Ishikawa (cell line): ENCODE measurements at regions not wholly inside any gene's neighbourhood (a gene's known extent, or its start where the extent isn't known, plus 50 kb on each side); places are given as distances from the start of the nearest gene placed in this dataset.

Source experiments
- CEBPB ChIP-seq: IDR thresholded peaks from 2 replicates; pipeline ENCODE4 v1.6.1; 2012
- CREB1 ChIP-seq: IDR thresholded peaks from 2 replicates; pipeline ENCODE4 v1.6.1; 2012; ENCODE audit warnings: low read depth
- EGR1 ChIP-seq: IDR thresholded peaks from 2 replicates; pipeline ENCODE4 v1.6.1; 2012
- EP300 ChIP-seq: IDR thresholded peaks from 2 replicates; pipeline ENCODE4 v1.6.1; 2012; ENCODE audit warnings: borderline replicate concordance
- FOXM1 ChIP-seq: IDR thresholded peaks from 2 replicates; pipeline ENCODE4 v1.6.1; 2012; ENCODE audit warnings: low read depth, borderline replicate concordance
- MAX ChIP-seq: IDR thresholded peaks from 2 replicates; pipeline ENCODE4 v1.6.1; 2012
- NFIC ChIP-seq: IDR thresholded peaks from 2 replicates; pipeline ENCODE4 v1.6.1; 2012
- RAD21 ChIP-seq: IDR thresholded peaks from 2 replicates; pipeline ENCODE4 v1.6.1; 2012; ENCODE audit warnings: low read depth
- REST ChIP-seq: IDR thresholded peaks from 2 replicates; pipeline ENCODE4 v1.6.1; 2012; ENCODE audit warnings: low read depth, mild to moderate bottlenecking
- TAF1 ChIP-seq: IDR thresholded peaks from 2 replicates; pipeline ENCODE4 v1.6.1; 2012; ENCODE audit warnings: low read depth, mild to moderate bottlenecking
- TCF12 ChIP-seq: IDR thresholded peaks from 2 replicates; pipeline ENCODE4 v1.6.1; 2012; ENCODE audit warnings: low read depth
- TEAD4 ChIP-seq: IDR thresholded peaks from 2 replicates; pipeline ENCODE4 v1.6.1; 2012
- USF1 ChIP-seq: IDR thresholded peaks from 2 replicates; pipeline ENCODE4 v1.6.1; 2012
- YY1 ChIP-seq: IDR thresholded peaks from 2 replicates; pipeline ENCODE4 v1.6.1; 2012; ENCODE audit warnings: low read depth
- ZBTB7A ChIP-seq: IDR thresholded peaks from 2 replicates; pipeline ENCODE4 v1.6.1; 2012; ENCODE audit warnings: low read depth

GRCh38 chr16:50946606-50947005 lies 204.5 kb downstream of the SALL1 start:
- TF ChIP-seq USF1 (no peak), YY1 (no peak), ZBTB7A (no peak), CEBPB (no peak), REST (no peak), TCF12 (no peak), MAX (no peak), RAD21 (no peak), CREB1 (no peak), NFIC (no peak), FOXM1 (no peak), TAF1 (no peak), TEAD4 (no peak), EGR1 (no peak), EP300 (no peak)

GRCh38 chr16:50946098-50946497 lies 204.2 kb downstream of the CYLD start:
- TF ChIP-seq REST (no peak), TEAD4 (no peak), TAF1 (no peak), RAD21 (no peak), CREB1 (no peak), EGR1 (no peak), FOXM1 (no peak), NFIC (no peak), EP300 (no peak), ZBTB7A (no peak), MAX (no peak), USF1 (no peak), TCF12 (no peak), YY1 (no peak)

GRCh38 chr16:50945171-50945570 lies 203.3 kb downstream of the CYLD start:
- TF ChIP-seq USF1: no peak
- TF ChIP-seq RAD21: no peak
- no peak for TF ChIP-seq REST
- TF ChIP-seq EGR1: no peak
- TF ChIP-seq FOXM1: no peak
- no peak for TF ChIP-seq MAX
- no peak for TF ChIP-seq TCF12
- TF ChIP-seq YY1: no peak
- TF ChIP-seq ZBTB7A: no peak
- TF ChIP-seq NFIC: no peak
- no peak for TF ChIP-seq TAF1
- no peak for TF ChIP-seq TEAD4
- no peak for TF ChIP-seq CEBPB
- TF ChIP-seq EP300: no peak
- no peak for TF ChIP-seq CREB1

- TF ChIP-seq REST: no peak
- TF ChIP-seq EGR1: no peak
- TF ChIP-seq CEBPB: no peak
- TF ChIP-seq FOXM1: no peak
- TF ChIP-seq MAX: no peak
- no peak for TF ChIP-seq TEAD4
Observed at GRCh38 chr16:50944436-50944835, 202.6 kb downstream of the CYLD start.
